ENCODE measurements at regions not wholly inside any gene's neighbourhood (a gene's known extent, or its start where the extent isn't known, plus 50 kb on each side); places are given as distances from the start of the nearest gene placed in this dataset.

GRCh38 chr1:73913025-73913424, 285.0 kb downstream of the LRRIQ3 start:
- no peak overlapping the region for H3K4me2 ChIP-seq (ENCODE audit: low read depth, low read length)
- no peak overlapping the region for H2AFZ ChIP-seq (ENCODE audit: low read length)
- no peaks in the 10 kb centered on the region for H4K20me1 ChIP-seq (ENCODE audit: insufficient read depth, low read length)
- H3K27ac ChIP-seq (ENCODE audit: low read length) = no peak overlapping the region
- no peaks in the 10 kb centered on the region for H3K9me2 ChIP-seq (replicated peaks; ENCODE audit: insufficient read depth, low read length)
- H3K4me1 ChIP-seq (ENCODE audit: low read length) = no peaks in the 10 kb centered on the region
- no peaks in the 10 kb centered on the region for H3K79me2 ChIP-seq (ENCODE audit: low read length)
- no peak overlapping the region for H3K9ac ChIP-seq (ENCODE audit: low read length)
- TF ChIP-seq EZH2phosphoT487 (IDR thresholded peaks at IDR 0.05; ENCODE audit: low read length) = no peak
- TF ChIP-seq EZH2 (optimal IDR thresholded peaks at IDR 0.05; ENCODE audit: low read depth, low read length) = no peak
- no peak for TF ChIP-seq CTCF (IDR thresholded peaks at IDR 0.05; ENCODE audit: low read length)
- H3K9me3 ChIP-seq (replicated peaks; ENCODE audit: insufficient read depth, low read length) = no peaks in the 10 kb centered on the region
- DNase-seq = no peak
- no peaks in the 10 kb centered on the region for H3F3A ChIP-seq (ENCODE audit: insufficient read depth, low read length)
- no peak overlapping the region for H3K4me3 ChIP-seq (ENCODE audit: low read length)
- H3K36me3 ChIP-seq (replicated peaks; ENCODE audit: insufficient read depth, low read length) = no peaks in the 10 kb centered on the region
- no peaks in the 10 kb centered on the region for H3K27me3 ChIP-seq (replicated peaks; ENCODE audit: insufficient read depth, low read length)

GRCh38 chr1:73911849-73912248, 286.1 kb downstream of the LRRIQ3 start:
- Histone ChIP-seq H3F3A (ENCODE audit: insufficient read depth, low read length) (no peaks in the 10 kb centered on the region), H3K9me2 (replicated peaks; ENCODE audit: insufficient read depth, low read length) (no peaks in the 10 kb centered on the region), H3K9ac (ENCODE audit: low read length) (no peak overlapping the region), H3K4me2 (ENCODE audit: low read depth, low read length) (no peak overlapping the region), H3K36me3 (replicated peaks; ENCODE audit: insufficient read depth, low read length) (no peaks in the 10 kb centered on the region), H3K27ac (ENCODE audit: low read length) (no peak overlapping the region), H2AFZ (ENCODE audit: low read length) (no peak overlapping the region), H3K9me3 (replicated peaks; ENCODE audit: insufficient read depth, low read length) (no peaks in the 10 kb centered on the region), H3K27me3 (replicated peaks; ENCODE audit: insufficient read depth, low read length) (no peaks in the 10 kb centered on the region), H3K4me3 (ENCODE audit: low read length) (no peak overlapping the region), H3K79me2 (ENCODE audit: low read length) (no peaks in the 10 kb centered on the region), H3K4me1 (ENCODE audit: low read length) (no peaks in the 10 kb centered on the region), H4K20me1 (ENCODE audit: insufficient read depth, low read length) (no peaks in the 10 kb centered on the region)
- no peak for TF ChIP-seq EZH2 (optimal IDR thresholded peaks at IDR 0.05; ENCODE audit: low read depth, low read length)
- TF ChIP-seq CTCF (IDR thresholded peaks at IDR 0.05; ENCODE audit: low read length) = no peak
- no peak for TF ChIP-seq EZH2phosphoT487 (IDR thresholded peaks at IDR 0.05; ENCODE audit: low read length)
- DNase-seq = no peak

- no peak overlapping the region for H3K4me2 ChIP-seq (ENCODE audit: low read depth, low read length)
- no peak overlapping the region for H3K4me3 ChIP-seq (ENCODE audit: low read length)
Measured at GRCh38 chr1:73910466-73910865, 287.5 kb downstream of the LRRIQ3 start.

More at GRCh38 chr1:73910466-73910865, 287.5 kb downstream of the LRRIQ3 start:
- Histone ChIP-seq H3K9ac (ENCODE audit: low read length) (no peak overlapping the region), H3K9me3 (replicated peaks; ENCODE audit: insufficient read depth, low read length) (no peaks in the 10 kb centered on the region), H3K36me3 (replicated peaks; ENCODE audit: insufficient read depth, low read length) (no peaks in the 10 kb centered on the region), H4K20me1 (ENCODE audit: insufficient read depth, low read length) (no peaks in the 10 kb centered on the region), H3K79me2 (ENCODE audit: low read length) (no peaks in the 10 kb centered on the region), H3K9me2 (replicated peaks; ENCODE audit: insufficient read depth, low read length) (no peaks in the 10 kb centered on the region), H3K4me1 (ENCODE audit: low read length) (no peaks in the 10 kb centered on the region), H2AFZ (ENCODE audit: low read length) (no peak overlapping the region), H3K27ac (ENCODE audit: low read length) (no peak overlapping the region), H3K27me3 (replicated peaks; ENCODE audit: insufficient read depth, low read length) (no peaks in the 10 kb centered on the region), H3F3A (ENCODE audit: insufficient read depth, low read length) (no peaks in the 10 kb centered on the region)
- TF ChIP-seq EZH2phosphoT487 (IDR thresholded peaks at IDR 0.05; ENCODE audit: low read length) = no peak
- no peak for TF ChIP-seq EZH2 (optimal IDR thresholded peaks at IDR 0.05; ENCODE audit: low read depth, low read length)
- TF ChIP-seq CTCF (IDR thresholded peaks at IDR 0.05; ENCODE audit: low read length) = no peak
- DNase-seq = no peak
